NCI-H748 treated with DMSO at 0.1 percent for 48 hours (cell line): ENCODE measurements at regions not wholly inside any gene's neighbourhood (a gene's known extent, or its start where the extent isn't known, plus 50 kb on each side); places are given as distances from the start of the nearest gene placed in this dataset.

Source experiments
- DNase-seq: peaks from one replicate; lab custom pipeline; 2025; lab: John Stamatoyannopoulos, UW

GRCh38 chr1:199855580-199855979, 171.9 kb upstream of the NR5A2 start:
- DNase-seq: no peak

DNA sequence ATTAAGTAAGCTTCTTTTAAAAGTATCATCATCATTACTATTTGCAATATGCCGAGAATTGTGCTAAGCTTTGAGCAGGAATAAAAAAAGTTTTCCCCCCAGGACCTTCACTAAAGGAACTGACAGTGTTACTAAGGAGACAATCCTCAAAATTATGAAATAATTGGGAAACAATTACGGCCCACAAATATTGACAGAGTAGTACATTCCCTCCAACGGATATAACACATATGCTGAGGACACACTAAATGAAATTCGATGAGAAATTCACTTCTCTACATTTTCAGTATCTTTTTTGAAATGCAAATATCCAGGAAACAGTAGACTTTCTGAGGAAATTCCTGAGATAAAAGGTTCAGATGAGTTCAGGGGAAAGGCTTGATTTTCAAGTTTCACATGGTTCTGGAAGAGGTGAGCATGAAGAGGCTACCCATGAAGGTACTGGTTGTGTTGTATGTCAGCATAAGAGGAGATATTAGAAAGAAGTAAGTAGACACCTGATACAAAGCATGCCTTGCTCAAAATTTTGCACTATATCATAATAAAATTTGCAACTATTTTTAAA, 171.2 kb upstream of the NR5A2 start:
- DNase-seq: no peak

GRCh38 chr1:199857108-199857507, 170.4 kb upstream of the NR5A2 start:
- no peak for DNase-seq

- no peak for DNase-seq
These were observed 170.0 kb upstream of the NR5A2 start for GRCh38 chr1:199857516-199857915.

DNA sequence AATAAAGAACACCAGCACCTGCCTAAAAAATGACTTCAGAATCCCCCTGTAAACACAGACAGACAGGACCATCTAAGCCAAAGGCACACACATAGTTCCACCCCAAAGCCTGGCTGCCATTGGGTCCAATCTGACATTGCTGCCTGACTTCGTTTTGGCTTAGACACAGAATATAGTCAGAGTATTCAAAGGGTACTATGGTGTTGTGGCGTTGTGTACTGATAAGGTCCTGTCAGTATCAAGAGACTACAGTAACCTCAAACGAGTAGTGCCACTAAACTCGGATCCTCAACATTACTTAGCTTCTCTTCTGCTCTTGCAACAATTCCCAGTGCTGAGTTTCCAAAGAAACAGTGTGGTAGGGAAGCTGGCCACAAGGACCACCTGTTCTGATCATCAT, 169.3 kb upstream of the NR5A2 start:
- DNase-seq: no peak

- DNase-seq: no peak
These were observed 168.7 kb upstream of the NR5A2 start for GRCh38 chr1:199858856-199859255.

GRCh38 chr1:199859491-199859933, 168.0 kb upstream of the NR5A2 start:
- DNase-seq: peak; percentile 27

DNA sequence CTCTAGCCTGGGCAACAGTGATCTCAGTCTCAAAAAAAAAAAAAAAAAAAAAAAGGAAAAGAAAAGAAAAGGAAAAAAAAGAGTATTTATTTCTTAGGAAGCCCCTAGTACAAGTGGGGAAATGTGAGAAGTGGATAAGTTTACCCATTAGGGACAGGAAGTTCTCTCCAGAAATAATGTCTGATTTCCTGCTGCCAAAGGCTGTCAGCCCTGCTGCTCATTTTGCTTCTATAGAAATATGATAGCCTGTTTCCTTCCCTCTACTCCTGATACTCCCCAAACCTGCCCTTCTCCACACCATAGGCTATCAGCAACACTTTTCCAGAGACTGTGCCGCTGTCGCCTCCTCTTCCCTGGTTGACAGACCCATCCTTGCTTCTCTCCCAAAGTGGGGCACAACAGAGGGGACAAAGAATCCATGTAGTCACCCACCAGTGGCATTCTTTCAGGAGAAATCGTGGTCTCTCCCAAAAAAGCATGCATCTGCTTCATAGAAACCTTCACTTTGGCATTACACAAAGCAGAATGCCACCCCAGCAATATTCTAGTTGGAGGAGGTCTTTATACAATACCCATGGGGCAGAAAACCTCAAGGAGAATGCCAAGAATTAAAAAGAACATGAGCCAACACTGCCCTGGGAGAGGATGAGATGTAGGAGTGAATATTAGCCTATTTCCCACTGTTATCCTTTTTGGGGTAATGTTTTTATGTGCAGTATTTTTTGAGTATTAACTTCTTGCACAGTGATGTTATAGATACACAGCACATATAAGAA, 166.3 kb upstream of the NR5A2 start:
- no peak for DNase-seq

DNA sequence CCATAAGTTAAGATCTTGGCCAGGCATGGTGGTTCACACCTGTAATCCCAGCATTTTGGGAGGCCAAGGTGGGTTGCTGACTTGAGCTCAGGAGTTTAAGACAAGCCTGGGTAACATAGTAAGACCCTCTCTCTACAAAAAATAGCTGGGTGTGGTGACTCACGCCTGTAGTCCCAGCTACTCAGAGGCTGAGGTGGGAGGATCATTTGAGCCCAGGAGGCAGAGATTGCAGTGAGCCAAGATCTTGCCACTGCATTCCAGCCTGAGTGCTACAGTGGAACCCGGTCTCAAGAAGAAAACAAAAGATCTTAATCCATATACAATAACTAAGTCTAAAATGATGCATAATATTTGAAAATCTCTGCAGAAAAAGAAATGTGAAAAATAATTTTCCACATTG, 165.5 kb upstream of the NR5A2 start:
- DNase-seq: no peak

GRCh38 chr1:199866210-199866617, 161.3 kb upstream of the NR5A2 start:
- DNase-seq: no peak

- DNase-seq: no peak
These were observed 159.9 kb upstream of the NR5A2 start for GRCh38 chr1:199867601-199868000.

DNA sequence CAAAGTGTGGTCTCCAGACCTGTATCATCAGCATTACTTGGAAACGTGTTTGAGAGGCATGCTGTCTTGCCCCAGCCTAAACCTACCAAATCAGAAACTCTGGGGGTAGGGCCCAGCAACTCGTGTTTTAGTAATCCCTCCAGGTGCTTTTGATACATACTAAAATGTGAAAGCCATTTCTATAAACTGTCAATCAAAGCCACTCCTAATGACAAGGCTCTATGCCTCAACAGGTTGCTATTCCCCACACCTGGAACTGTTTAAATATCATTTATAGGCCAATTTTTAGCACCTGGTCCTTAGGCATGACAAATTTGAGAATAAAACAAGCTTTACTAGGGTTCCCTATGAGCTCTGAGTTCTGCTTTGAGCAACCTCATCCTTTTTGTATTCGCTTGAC, 158.7 kb upstream of the NR5A2 start:
- no peak for DNase-seq

DNA sequence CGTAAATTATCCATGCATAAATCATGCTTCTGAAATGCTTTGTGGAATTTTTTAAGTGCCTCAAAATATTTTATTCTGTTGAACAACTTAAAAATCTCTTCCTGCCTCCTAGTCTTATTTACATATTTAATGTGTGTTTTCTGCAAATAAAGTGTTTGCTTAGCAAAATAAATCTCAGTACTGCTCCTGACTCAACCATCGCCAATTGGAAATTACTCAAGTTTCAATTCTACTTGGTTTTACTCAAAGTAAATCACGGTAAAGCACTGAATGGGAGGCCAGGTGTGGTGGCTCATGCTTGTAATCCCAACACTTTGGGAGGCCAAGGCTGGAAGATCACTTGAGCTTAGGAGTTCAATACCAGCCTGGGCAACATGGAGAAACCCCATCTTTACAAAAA, 152.2 kb upstream of the NR5A2 start:
- no peak for DNase-seq

DNA sequence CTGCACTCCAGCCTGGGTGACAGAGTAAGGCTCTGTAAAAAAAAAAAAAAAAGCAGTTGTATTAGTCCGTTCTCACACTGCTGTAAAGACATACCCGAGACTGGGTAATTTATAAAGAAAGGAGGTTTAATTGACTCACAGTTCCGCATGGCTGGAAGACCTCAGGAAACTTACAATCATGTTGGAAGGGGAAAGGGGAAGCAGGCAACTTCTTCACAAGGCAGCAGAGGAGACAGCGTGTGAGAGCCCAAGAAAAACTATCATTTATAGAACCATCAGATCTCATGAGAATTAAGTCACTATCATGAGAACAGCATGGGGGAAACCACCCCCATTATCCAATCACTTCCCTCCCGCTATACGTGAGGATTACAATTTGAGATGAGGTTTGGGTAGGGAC, 151.7 kb upstream of the NR5A2 start:
- DNase-seq: no peak

DNA sequence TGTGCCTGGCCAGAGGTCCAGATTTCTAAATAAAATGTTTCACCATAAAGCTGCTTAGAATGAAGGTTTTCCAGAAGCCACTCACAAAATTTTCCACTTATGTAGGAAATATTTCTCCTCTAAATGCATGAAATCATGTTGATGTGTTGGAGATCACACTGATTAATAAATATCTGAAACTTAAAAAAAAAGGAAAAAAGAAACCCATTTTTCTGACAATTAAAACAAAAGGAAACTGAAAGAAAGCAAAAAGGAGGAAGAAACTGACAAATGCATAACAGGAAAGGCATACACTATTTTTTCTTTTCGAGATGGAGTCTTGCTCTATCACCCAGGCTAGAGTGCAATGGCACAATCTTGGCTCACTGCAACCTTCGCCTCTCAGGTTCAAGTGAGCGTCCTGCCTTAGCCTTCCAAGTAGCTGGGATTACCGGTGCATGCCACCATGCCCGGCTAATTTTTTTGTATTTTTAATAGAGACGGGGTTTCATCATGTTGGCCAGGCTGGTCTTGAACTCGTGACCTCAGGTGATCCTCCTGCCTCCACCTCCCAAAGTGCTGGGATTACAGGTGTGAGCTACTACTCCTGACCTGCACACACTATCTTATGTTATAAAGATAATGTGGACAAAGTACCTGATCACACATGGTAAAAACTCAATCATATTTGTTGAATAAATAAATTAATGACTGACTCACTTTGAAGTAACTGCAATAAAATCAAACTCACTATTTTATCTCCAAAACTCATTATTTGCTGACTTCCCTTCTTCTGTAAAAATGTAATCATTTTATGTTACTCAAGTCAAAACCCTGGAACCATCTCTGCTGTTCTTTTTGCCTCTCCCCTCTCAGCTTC, 149.8 kb upstream of the NR5A2 start:
- DNase-seq: no peak

GRCh38 chr1:199878823-199879222, 148.7 kb upstream of the NR5A2 start:
- DNase-seq: no peak

- no peak for DNase-seq
These were observed 128.9 kb upstream of the NR5A2 start for GRCh38 chr1:199898654-199899053.

DNA sequence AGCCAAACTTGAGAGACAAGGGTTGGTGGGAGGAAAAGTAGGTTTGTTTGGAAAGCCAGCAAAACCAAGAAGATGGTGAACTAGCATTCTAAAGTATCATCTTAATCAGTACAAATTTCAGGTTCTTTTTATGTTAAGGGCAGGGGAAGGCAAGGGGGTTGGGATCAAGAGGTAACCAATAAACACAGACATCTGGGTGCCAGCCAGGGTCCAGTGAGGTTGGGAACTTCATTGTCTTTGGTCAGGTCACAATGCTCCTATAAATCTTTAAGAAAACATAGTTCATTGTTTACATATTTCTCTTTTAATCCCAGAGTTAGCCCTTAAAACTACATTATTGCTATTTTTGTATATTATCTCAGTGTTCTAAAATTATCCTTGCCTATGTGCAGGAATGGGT, 126.2 kb upstream of the NR5A2 start:
- no peak for DNase-seq

DNA sequence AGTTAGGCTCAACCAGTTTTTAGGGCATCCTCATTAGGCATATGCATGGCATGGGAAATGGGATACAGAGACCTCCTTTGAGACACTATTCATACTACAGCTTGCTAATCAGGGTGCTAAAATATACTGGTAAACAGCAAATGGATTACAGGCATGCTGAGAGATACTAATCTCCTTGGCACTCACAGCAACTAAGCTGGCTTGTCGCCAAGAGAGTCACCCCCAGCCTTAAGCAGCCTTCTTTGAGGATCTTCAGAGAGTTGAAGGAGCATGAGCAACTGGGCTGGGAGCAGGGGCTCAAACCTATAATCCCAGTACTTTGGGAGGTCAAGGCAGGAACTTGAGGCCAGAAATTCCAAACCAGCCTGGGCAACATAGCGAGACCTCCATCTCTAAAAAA, 120.1 kb upstream of the NR5A2 start:
- no peak for DNase-seq

DNA sequence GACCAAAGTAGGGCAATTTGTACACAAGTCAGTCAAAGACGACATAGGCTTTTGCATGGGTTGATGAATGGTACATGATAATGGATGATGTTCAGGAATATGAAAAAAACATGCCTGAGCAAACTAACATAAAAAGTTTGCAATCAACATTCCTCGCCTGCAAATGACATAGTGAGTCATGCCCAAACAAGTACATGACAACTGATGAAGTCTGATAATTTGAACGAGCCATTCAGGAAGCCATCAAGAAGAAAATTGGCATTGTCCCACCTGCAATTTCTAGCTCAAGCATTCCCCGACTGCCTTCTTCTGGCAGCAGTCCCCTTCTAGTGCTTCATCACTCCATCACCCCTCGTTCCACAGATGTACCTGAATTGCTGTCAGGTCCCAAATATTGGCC, 118.4 kb upstream of the NR5A2 start:
- no peak for DNase-seq

DNA sequence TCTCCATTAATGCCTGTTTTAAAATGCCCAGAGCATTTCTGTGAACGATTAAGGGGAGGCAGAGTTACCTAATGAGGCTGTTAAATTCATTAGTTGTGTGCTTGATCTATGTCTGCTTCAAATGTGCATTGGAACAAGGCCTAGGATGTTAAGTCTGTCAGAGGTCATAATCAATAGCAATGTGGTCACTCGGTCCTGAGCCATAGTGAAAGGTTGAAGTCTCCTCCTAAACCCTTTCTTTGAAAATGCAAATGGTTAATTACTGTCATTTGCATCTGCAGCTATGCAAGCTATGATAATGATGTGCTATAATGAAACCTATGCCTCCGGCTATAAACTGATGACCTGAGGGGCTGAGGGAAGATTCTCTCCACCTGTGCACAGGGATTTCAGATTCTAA, 114.2 kb upstream of the NR5A2 start:
- DNase-seq: no peak

- DNase-seq: no peak
These were observed 113.0 kb upstream of the NR5A2 start for GRCh38 chr1:199914546-199914945.

DNA sequence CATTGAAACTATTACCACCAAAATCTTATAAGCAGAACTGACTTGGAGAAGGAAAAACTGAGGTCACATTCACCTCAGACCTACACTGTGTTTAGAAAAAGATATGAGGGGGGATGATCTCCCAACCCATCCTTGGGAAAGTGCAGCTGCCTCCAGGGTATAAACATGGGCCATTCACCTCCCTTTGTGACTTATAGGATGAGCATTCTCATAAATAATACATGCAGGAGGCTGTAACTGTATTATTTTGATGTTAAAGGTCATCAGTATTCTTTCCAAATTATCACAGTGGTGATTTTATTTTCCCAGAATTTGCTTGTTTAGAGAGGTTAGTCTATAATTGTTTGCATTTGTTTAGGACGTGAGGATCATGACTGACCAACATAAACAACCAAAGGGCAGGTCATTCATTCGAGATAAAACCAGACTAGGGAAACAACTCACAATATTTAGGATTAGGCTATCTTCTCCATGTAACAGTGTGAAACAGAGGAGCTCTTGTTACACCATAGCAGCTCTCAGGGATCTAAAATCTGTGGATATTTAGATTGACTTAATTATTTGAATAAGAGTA, 109.2 kb upstream of the NR5A2 start:
- no peak for DNase-seq
